ENCODE measurements at regions not wholly inside any gene's neighbourhood (a gene's known extent, or its start where the extent isn't known, plus 50 kb on each side); places are given as distances from the start of the nearest gene placed in this dataset.

DNA sequence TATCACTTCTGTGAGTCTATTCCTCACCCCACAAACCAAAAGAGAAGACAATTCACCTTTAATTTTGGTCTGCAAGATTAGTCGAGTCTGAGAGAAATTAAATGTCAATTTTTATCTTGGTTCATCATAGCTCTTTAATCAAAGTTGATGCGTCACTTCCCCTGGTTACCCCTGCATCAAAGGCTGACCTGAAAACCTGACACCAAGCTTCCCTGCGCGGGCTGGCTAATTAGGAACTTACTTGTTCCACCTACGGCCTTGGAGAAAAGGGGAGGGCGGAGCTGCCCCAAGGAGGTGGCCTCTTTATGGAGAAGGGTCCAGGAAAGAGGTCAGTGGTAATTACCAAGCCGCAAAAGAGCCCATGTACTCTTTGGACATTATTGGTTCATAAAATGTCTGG, 218.4 kb downstream of the ARRDC4 start:
- Histone ChIP-seq H4K20me1 (ENCODE audit: insufficient read depth, low read length) (no peaks in the 10 kb centered on the region), H3K9me3 (ENCODE audit: insufficient read depth, low read length) (no peaks in the 10 kb centered on the region), H3K4me2 (ENCODE audit: low read length) (no peak overlapping the region), H3K4me3 (ENCODE audit: low read length) (no peak overlapping the region), H3K27me3 (ENCODE audit: low read depth, low read length) (peaks cover 12% of the 10 kb centered on the region), H3K4me1 (ENCODE audit: low read length) (no peaks in the 10 kb centered on the region), H3K36me3 (replicated peaks; ENCODE audit: low read depth, low read length) (no peaks in the 10 kb centered on the region), H3K79me2 (ENCODE audit: low read length) (no peaks in the 10 kb centered on the region), H3K9ac (ENCODE audit: low read length) (no peak overlapping the region), H3K27ac (ENCODE audit: low read length) (no peak overlapping the region), H2AFZ (ENCODE audit: low read depth, low read length) (no peak overlapping the region)
- TF ChIP-seq EZH2phosphoT487 (IDR thresholded peaks at IDR 0.05; ENCODE audit: low read depth), result no peak
- TF ChIP-seq, protein P1, sequence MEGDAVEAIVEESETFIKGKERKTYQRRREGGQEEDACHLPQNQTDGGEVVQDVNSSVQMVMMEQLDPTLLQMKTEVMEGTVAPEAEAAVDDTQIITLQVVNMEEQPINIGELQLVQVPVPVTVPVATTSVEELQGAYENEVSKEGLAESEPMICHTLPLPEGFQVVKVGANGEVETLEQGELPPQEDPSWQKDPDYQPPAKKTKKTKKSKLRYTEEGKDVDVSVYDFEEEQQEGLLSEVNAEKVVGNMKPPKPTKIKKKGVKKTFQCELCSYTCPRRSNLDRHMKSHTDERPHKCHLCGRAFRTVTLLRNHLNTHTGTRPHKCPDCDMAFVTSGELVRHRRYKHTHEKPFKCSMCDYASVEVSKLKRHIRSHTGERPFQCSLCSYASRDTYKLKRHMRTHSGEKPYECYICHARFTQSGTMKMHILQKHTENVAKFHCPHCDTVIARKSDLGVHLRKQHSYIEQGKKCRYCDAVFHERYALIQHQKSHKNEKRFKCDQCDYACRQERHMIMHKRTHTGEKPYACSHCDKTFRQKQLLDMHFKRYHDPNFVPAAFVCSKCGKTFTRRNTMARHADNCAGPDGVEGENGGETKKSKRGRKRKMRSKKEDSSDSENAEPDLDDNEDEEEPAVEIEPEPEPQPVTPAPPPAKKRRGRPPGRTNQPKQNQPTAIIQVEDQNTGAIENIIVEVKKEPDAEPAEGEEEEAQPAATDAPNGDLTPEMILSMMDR (IDR thresholded peaks at IDR 0.05; ENCODE audit: low read depth, low read length), result no peak

DNA sequence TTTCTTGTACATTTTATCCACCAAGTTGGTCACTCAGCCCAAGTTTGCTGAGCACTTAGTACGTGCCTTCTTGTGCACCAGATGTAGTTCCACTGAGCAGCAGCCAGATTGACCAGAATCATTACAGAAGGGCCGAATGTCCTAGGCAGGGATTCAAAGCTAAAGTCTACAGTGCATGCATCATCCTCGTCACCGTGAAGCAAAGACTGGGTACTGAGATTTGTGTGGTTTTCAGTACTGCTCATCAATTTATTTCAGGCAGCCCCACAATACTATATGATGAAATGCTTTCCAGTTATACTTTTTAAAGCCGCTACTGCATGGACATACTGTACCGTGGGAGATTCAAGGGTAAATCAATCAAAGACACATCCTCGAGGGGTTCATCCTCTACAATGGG, 227.0 kb downstream of the ARRDC4 start:
- 0 out of 2 replicates have a peak, but pooled peaks cover 2% of the 10 kb centered on the region for H3K27me3 ChIP-seq (ENCODE audit: low read depth, low read length)
- H3K9me3 ChIP-seq (ENCODE audit: insufficient read depth, low read length), result no peaks in the 10 kb centered on the region
- TF ChIP-seq, protein P1 (IDR thresholded peaks at IDR 0.05; ENCODE audit: low read depth, low read length), result no peak
- no peak for TF ChIP-seq EZH2phosphoT487 (IDR thresholded peaks at IDR 0.05; ENCODE audit: low read depth)
- no peaks in the 10 kb centered on the region for H4K20me1 ChIP-seq (ENCODE audit: insufficient read depth, low read length)
- no peaks in the 10 kb centered on the region for H3K36me3 ChIP-seq (replicated peaks; ENCODE audit: low read depth, low read length)
- H3K4me2 ChIP-seq (ENCODE audit: low read length), result no peak overlapping the region
- H3K79me2 ChIP-seq (ENCODE audit: low read length), result no peaks in the 10 kb centered on the region
- no peak overlapping the region for H3K4me3 ChIP-seq (ENCODE audit: low read length)
- H3K27ac ChIP-seq (ENCODE audit: low read length), result no peak overlapping the region
- no peak overlapping the region for H3K9ac ChIP-seq (ENCODE audit: low read length)
- H2AFZ ChIP-seq (ENCODE audit: low read depth, low read length), result no peak overlapping the region
- no peaks in the 10 kb centered on the region for H3K4me1 ChIP-seq (ENCODE audit: low read length)

DNA sequence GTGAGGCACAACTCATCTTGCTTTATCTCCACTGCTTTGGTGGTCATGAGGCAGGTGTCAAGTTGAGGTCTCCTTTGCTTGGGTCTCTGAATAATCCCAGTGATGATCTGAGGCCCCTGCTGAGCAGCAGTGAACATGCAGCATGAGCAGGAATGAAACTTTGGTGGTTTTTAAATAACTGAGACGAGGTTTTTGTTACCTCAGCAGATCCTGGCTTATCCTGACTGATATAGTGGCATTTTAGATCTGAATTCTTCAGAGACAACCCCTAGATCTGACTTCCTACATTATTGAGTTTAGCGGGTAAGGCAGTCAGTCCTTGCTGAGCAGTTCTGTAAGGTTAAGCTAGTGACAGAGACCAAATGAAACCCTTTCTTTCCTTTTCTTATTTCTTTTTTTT, 230.4 kb downstream of the ARRDC4 start:
- no peak overlapping the region for H3K4me2 ChIP-seq (ENCODE audit: low read length)
- H3K9ac ChIP-seq (ENCODE audit: low read length), result no peak overlapping the region
- no peaks in the 10 kb centered on the region for H3K4me1 ChIP-seq (ENCODE audit: low read length)
- no peaks in the 10 kb centered on the region for H3K79me2 ChIP-seq (ENCODE audit: low read length)
- no peak overlapping the region for H3K27ac ChIP-seq (ENCODE audit: low read length)
- no peaks in the 10 kb centered on the region for H3K9me3 ChIP-seq (ENCODE audit: insufficient read depth, low read length)
- peaks cover 8% of the 10 kb centered on the region; the same call in 1 of the 2 replicates for H3K27me3 ChIP-seq (ENCODE audit: low read depth, low read length)
- no peak for TF ChIP-seq EZH2phosphoT487 (IDR thresholded peaks at IDR 0.05; ENCODE audit: low read depth)
- TF ChIP-seq, protein P1 (IDR thresholded peaks at IDR 0.05; ENCODE audit: low read depth, low read length), result no peak
- no peaks in the 10 kb centered on the region for H4K20me1 ChIP-seq (ENCODE audit: insufficient read depth, low read length)
- H3K36me3 ChIP-seq (replicated peaks; ENCODE audit: low read depth, low read length), result no peaks in the 10 kb centered on the region
- H2AFZ ChIP-seq (ENCODE audit: low read depth, low read length), result no peak overlapping the region
- no peak overlapping the region for H3K4me3 ChIP-seq (ENCODE audit: low read length)

DNA sequence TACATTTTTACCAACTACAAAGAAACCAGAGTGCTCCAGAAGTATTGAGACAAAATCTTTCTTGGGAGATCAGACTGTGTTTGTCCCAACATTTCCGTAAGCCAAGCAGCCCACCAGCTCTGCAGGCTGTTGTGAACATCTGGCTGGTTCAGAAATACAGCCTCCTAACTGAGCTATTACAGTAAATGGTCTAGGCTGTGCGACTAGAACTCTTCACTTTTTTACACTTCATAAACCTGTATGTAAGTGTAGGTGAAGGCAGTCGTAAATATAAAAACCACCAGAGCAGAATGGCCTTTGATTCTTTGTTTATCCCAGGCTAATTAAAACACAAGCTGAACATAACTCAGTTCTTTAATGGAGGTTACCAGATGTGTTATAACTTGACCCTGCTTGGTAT, 235.3 kb downstream of the ARRDC4 start:
- no peak overlapping the region for H3K4me3 ChIP-seq (ENCODE audit: low read length)
- peaks cover 13% of the 10 kb centered on the region; the same call in 1 of the 2 replicates for H3K27me3 ChIP-seq (ENCODE audit: low read depth, low read length)
- H3K9me3 ChIP-seq (ENCODE audit: insufficient read depth, low read length), result no peaks in the 10 kb centered on the region
- H3K27ac ChIP-seq (ENCODE audit: low read length), result no peak overlapping the region
- TF ChIP-seq EZH2phosphoT487 (IDR thresholded peaks at IDR 0.05; ENCODE audit: low read depth), result no peak
- TF ChIP-seq, protein P1 (IDR thresholded peaks at IDR 0.05; ENCODE audit: low read depth, low read length), result no peak
- H3K4me1 ChIP-seq (ENCODE audit: low read length), result no peaks in the 10 kb centered on the region
- no peaks in the 10 kb centered on the region for H3K36me3 ChIP-seq (replicated peaks; ENCODE audit: low read depth, low read length)
- H4K20me1 ChIP-seq (ENCODE audit: insufficient read depth, low read length), result no peaks in the 10 kb centered on the region
- no peak overlapping the region for H3K9ac ChIP-seq (ENCODE audit: low read length)
- H2AFZ ChIP-seq (ENCODE audit: low read depth, low read length), result no peak overlapping the region
- H3K4me2 ChIP-seq (ENCODE audit: low read length), result no peak overlapping the region
- H3K79me2 ChIP-seq (ENCODE audit: low read length), result no peaks in the 10 kb centered on the region

All from OCI-LY3 (cell line).